K562 (cell line): ENCODE measurements at regions not wholly inside any gene's neighbourhood (a gene's known extent, or its start where the extent isn't known, plus 50 kb on each side); places are given as distances from the start of the nearest gene placed in this dataset.

ENCODE experiments used
- ATAC-seq: fragments of 200-7000 bp; cut with Tn5 transposase; 3 replicates; pipeline ENCODE4 v1.9.1; 2020; ENCODE audit warnings: moderate library complexity
- BruUV-seq: library from RNA; stranded (reverse); fragments of 400-500 nt; replicated peaks from 2 replicates; lab custom pipeline; 2021; lab: Mats Ljungman, UMichigan
- CTCF ChIA-PET: fragments of 300-600 bp; formaldehyde crosslinking; extraction: SDS; loops from one replicate; lab custom pipeline; 2021; ENCODE audit warnings: low intra/inter-chr PET ratio; lab: Yijun Ruan, JAX
- POLR2A ChIA-PET: fragments of 300-600, 350-650 bp; sonication (Branson Sonifier 250); formaldehyde crosslinking; extraction: SDS; loops from one replicate; lab custom pipeline; 2021; ENCODE audit warnings: antibody characterized with exemption, inconsistent platforms; lab: Yijun Ruan, JAX
- DNase-seq, 4 experiments: peaks; one replicate each; pipeline versions ENCODE4 v3.0.0 to v3.0.0-alpha.2; 2011 to 2018; ENCODE audit warnings: low spot score in 3 of 4, mixed read lengths in 3 of 4; ENCODE audit errors: extremely low read depth in 1 of 4
- FAIRE-seq: peaks from 2 replicates; lab custom pipeline; 2011; peaks lifted over from hg19 to GRCh38; lab: Jason Lieb, UNC
- H2AFZ ChIP-seq: 2 replicates; pipeline ENCODE4 v1.6.0; 2011; ENCODE audit warnings: low read depth, low read length, control low read depth, inconsistent platforms
- H3K27ac ChIP-seq: fragments of 200-600 bp; 3 replicates; pipeline ENCODE4 v1.8.0; 2011; ENCODE audit warnings: low read depth, mild to moderate bottlenecking, control low read depth, inconsistent platforms, low read length, moderate library complexity, mixed read lengths; ENCODE audit errors: extremely low read depth
- H3K27me3 ChIP-seq, 2 experiments: fragments of 300-600 bp in 1 of 2; 2 replicates in 1 of 2; 3 replicates in 1 of 2; pipeline versions ENCODE4 v1.6.0 to v1.8.0; 2011; ENCODE audit warnings: inconsistent platforms in 2 of 2, low read length in 2 of 2, mild to moderate bottlenecking in 1 of 2, mixed read lengths in 1 of 2, moderate library complexity in 1 of 2; ENCODE audit not compliant: control insufficient read depth in 2 of 2, insufficient read depth in 2 of 2
- H3K36me3 ChIP-seq: fragments of 300-600 bp; 3 replicates; pipeline ENCODE4 v1.8.0; 2011; ENCODE audit warnings: mild to moderate bottlenecking, low read length, inconsistent platforms; ENCODE audit not compliant: control insufficient read depth, insufficient read depth
- H3K4me1 ChIP-seq, 2 experiments: fragments of 200-600 bp in 1 of 2; replicated peaks in 1 of 2; 2 replicates in 1 of 2; 3 replicates in 1 of 2; pipeline versions ENCODE4 v1.5.1 to v1.8.0; 2011; ENCODE audit warnings: inconsistent platforms in 2 of 2, low read length in 2 of 2, mild to moderate bottlenecking in 1 of 2, mixed read lengths in 1 of 2, moderate library complexity in 1 of 2; ENCODE audit not compliant: control insufficient read depth in 2 of 2, insufficient read depth in 2 of 2
- H3K4me2 ChIP-seq: 2 replicates; pipeline ENCODE4 v1.6.1; 2011; ENCODE audit warnings: low read length, control low read depth, inconsistent platforms, mixed read lengths; ENCODE audit not compliant: insufficient read depth
- H3K4me3 ChIP-seq: fragments of 200-600 bp; sonication (generic), shearing (Covaris generic); 2 replicates; pipeline ENCODE4 v1.5.1; 2016; ENCODE audit warnings: control low read depth, inconsistent platforms
- H3K79me2 ChIP-seq: fragments of 200-600 bp; 3 replicates; pipeline ENCODE4 v1.8.0; 2011; ENCODE audit warnings: low read length, inconsistent platforms; ENCODE audit not compliant: control insufficient read depth, insufficient read depth
- H3K9ac ChIP-seq, 2 experiments: 2 replicates each; pipeline versions ENCODE4 v1.6.0 to v1.6.1; 2011; ENCODE audit warnings: low read depth in 2 of 2, low read length in 2 of 2, control low read depth in 1 of 2, inconsistent platforms in 1 of 2, mild to moderate bottlenecking in 1 of 2, mixed read lengths in 1 of 2; ENCODE audit not compliant: insufficient read depth in 1 of 2
- H3K9me1 ChIP-seq: one replicate; pipeline ENCODE4 v1.6.0; 2011; ENCODE audit warnings: inconsistent platforms, mild to moderate bottlenecking, low read length, moderate library complexity; ENCODE audit not compliant: control insufficient read depth, insufficient read depth
- H3K9me3 ChIP-seq: replicated peaks from 2 replicates; pipeline ENCODE4 v1.5.1; 2011; ENCODE audit warnings: low read depth, low read length, inconsistent platforms; ENCODE audit not compliant: control insufficient read depth, insufficient read depth
- H4K20me1 ChIP-seq: replicated peaks from 2 replicates; pipeline ENCODE4 v1.6.1; 2011; ENCODE audit warnings: low read length, inconsistent platforms, mixed read lengths; ENCODE audit not compliant: control insufficient read depth, insufficient read depth
- NFE2L1 ChIP-seq: fragments of 450-650 bp; IDR thresholded peaks from 2 replicates; pipeline ENCODE4 v1.6.1; 2016; ENCODE audit warnings: missing genetic modification characterization, low read depth, mild to moderate bottlenecking, missing compliant biosample characterization, moderate library complexity, borderline replicate concordance
- PKNOX1 ChIP-seq: fragments of 450-650 bp; IDR thresholded peaks from 2 replicates; pipeline ENCODE4 v1.6.1; 2016
- PREB ChIP-seq: sonication (generic); formaldehyde crosslinking; IDR thresholded peaks from 2 replicates; pipeline ENCODE4 v1.8.1; 2023; ENCODE audit warnings: mild to moderate bottlenecking, missing genetic modification reagents
- RERE ChIP-seq: sonication (generic); formaldehyde crosslinking; IDR thresholded peaks from 2 replicates; pipeline ENCODE4 v1.8.0; 2023; ENCODE audit warnings: missing genetic modification reagents, mild to moderate bottlenecking, borderline replicate concordance
- SIRT6 ChIP-seq: IDR thresholded peaks from one replicate; pipeline ENCODE4 v1.6.1; 2012; ENCODE audit warnings: low read depth, mild to moderate bottlenecking, control low read depth, inconsistent platforms, low read length, moderate library complexity
- YY1 ChIP-seq, 3 experiments: IDR thresholded peaks; 2 replicates each; pipeline ENCODE4 v1.6.1; 2011; ENCODE audit warnings: low read length in 2 of 3, mild to moderate bottlenecking in 2 of 3, moderate library complexity in 2 of 3, borderline replicate concordance in 1 of 3, control low read depth in 1 of 3, low read depth in 1 of 3; ENCODE audit not compliant: insufficient read depth in 3 of 3, insufficient replicate concordance in 2 of 3, control insufficient read depth in 1 of 3, insufficient read length in 1 of 3; ENCODE audit errors: extremely low read depth in 1 of 3
- ZC3H4 ChIP-seq: sonication (generic); formaldehyde crosslinking; IDR thresholded peaks from 2 replicates; pipeline ENCODE4 v1.9.0; 2021; ENCODE audit warnings: missing genetic modification reagents, borderline replicate concordance
- ZEB2 ChIP-seq: fragments of 450-650 bp; IDR thresholded peaks from 2 replicates; pipeline ENCODE4 v1.6.1; 2016
- ZFP91 ChIP-seq: sonication (generic); formaldehyde crosslinking; IDR thresholded peaks from 2 replicates; pipeline ENCODE4 v1.8.0; 2022; ENCODE audit warnings: mild to moderate bottlenecking, missing genetic modification reagents
- ZNF444 ChIP-seq: fragments of 250-450 bp; sonication (Bioruptor Pico); IDR thresholded peaks from 2 replicates; pipeline ENCODE4 v1.4.0; 2020; ENCODE audit warnings: mild to moderate bottlenecking, moderate library complexity
- ZZZ3 ChIP-seq: fragments of 450-650 bp; IDR thresholded peaks from 2 replicates; pipeline ENCODE4 v1.6.1; 2016; ENCODE audit warnings: antibody characterized with exemption, mild to moderate bottlenecking, moderate library complexity
- WGBS: fragments of 100-300 bp; shearing (Covaris generic); methylation state at CpG from one replicate; pipeline ENCODE4 v1.1.6; 2016; ENCODE audit warnings: low coverage, mixed read lengths; ENCODE audit not compliant: insufficient coverage; ENCODE audit errors: missing lambda C conversion rate; 5-methylcytosine and 5-hydroxymethylcytosine counted together
- in situ Hi-C: fragments of 300-500 bp; cut with MboI; formaldehyde crosslinking; loops from 4 replicates; pipeline ENCODE4 v1.15.0; 2018; ENCODE audit warnings: inconsistent platforms, mixed read lengths
- intact Hi-C: fragments of 100-400 bp; cut with micrococcal nuclease; formaldehyde crosslinking; loops from 2 replicates; pipeline ENCODE4 v1.14.2; 2022

- ATAC-seq (no peak), DNase-seq (no peak), FAIRE-seq (no peak)
- in situ Hi-C loops (no loop called here), intact Hi-C loops (no loop called here)
- Histone ChIP-seq H2AFZ (no peak overlapping the region), H4K20me1 (no peaks in the 10 kb centered on the region), H3K36me3 (no peaks in the 10 kb centered on the region), H3K9me3 (no peaks in the 10 kb centered on the region), H3K79me2 (no peaks in the 10 kb centered on the region; the same call in 2 of the 3 replicates), H3K4me3 (no peak overlapping the region), H3K27ac (no peak overlapping the region), H3K4me1 (peaks cover 0 to 8% of the 10 kb centered on the region in 2 experiments; a peak in 1 of 5 replicates), H3K27me3 (no peaks in the 10 kb centered on the region), H3K9me1 (peaks cover 3% of the 10 kb centered on the region), H3K9ac (no peak overlapping the region), H3K4me2 (no peak overlapping the region)
- CTCF ChIA-PET, result interaction anchor here (1.4 kb wide), 1 partner anchor 8 kb away, joined by 3 read pairs; no protein-coding TSS in a partner anchor
- WGBS, result 33% methylated on average over 8 of the region's 8 CpGs
- BruUV-seq, result no TSS peak
- POLR2A ChIA-PET, result no interaction called here
- TF ChIP-seq ZNF444 (CRISPR knock-in tag) (no peak), RERE (CRISPR knock-in tag) (no peak), YY1 (IDR thresholded peaks at IDR 0.05; ENCODE audit: borderline replicate concordance in 1 of 3, control insufficient read depth in 1 of 3, extremely low read depth in 1 of 3, insufficient read depth in 3 of 3, insufficient read length in 1 of 3, insufficient replicate concordance in 2 of 3, low read depth in 1 of 3, low read length in 2 of 3) (no peak), ZC3H4 (CRISPR knock-in tag) (no peak), NFE2L1 (tag) (no peak), SIRT6 (no peak), ZFP91 (CRISPR knock-in tag) (no peak), PKNOX1 (no peak), ZZZ3 (no peak), ZEB2 (no peak), PREB (CRISPR knock-in tag) (no peak)
Observed at GRCh38 chr7:22551768-22552513, 52.0 kb upstream of the STEAP1B start.
